ENCODE measurements at regions not wholly inside any gene's neighbourhood (a gene's known extent, or its start where the extent isn't known, plus 50 kb on each side); places are given as distances from the start of the nearest gene placed in this dataset.

DNA sequence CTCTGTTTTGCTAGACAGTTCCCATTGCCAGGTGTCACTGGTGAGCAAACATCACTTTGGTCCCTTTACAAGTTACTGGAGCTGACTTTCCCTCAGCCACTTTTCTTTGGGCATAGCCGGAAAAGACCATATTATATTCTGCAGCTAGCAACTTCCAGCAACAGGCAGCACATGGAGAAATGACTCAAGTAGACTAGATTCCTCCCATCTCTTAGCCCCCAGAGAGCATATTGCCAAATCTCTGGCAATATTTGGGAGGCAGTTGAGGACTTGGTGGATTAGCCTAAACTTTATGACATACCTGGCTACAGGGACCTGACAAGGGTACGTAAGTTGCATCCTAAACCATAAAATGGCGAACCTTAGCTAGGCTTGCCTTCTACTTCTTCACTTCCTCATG lies 204.7 kb upstream of the MPDZ start:
- Histone ChIP-seq H3K36me3 (ENCODE audit: insufficient read depth) (no peaks in the 10 kb centered on the region), H3K27me3 (ENCODE audit: insufficient read depth, low read depth) (no peaks in the 10 kb centered on the region), H3K79me2 (ENCODE audit: insufficient read depth, low read depth) (no peaks in the 10 kb centered on the region), H3K4me1 (ENCODE audit: low read depth, poor library complexity, severe bottlenecking) (no peaks in the 10 kb centered on the region), H2AFZ (ENCODE audit: low read depth) (no peak overlapping the region), H3K27ac (no peak overlapping the region), H3K4me3 (IDR thresholded peaks at IDR 0.05; ENCODE audit: insufficient read depth, low read depth, low read length) (no peak overlapping the region), H3K9ac (no peak overlapping the region), H4K20me1 (ENCODE audit: insufficient read depth) (no peaks in the 10 kb centered on the region), H3K4me2 (no peak overlapping the region)
- TF ChIP-seq, protein P1, sequence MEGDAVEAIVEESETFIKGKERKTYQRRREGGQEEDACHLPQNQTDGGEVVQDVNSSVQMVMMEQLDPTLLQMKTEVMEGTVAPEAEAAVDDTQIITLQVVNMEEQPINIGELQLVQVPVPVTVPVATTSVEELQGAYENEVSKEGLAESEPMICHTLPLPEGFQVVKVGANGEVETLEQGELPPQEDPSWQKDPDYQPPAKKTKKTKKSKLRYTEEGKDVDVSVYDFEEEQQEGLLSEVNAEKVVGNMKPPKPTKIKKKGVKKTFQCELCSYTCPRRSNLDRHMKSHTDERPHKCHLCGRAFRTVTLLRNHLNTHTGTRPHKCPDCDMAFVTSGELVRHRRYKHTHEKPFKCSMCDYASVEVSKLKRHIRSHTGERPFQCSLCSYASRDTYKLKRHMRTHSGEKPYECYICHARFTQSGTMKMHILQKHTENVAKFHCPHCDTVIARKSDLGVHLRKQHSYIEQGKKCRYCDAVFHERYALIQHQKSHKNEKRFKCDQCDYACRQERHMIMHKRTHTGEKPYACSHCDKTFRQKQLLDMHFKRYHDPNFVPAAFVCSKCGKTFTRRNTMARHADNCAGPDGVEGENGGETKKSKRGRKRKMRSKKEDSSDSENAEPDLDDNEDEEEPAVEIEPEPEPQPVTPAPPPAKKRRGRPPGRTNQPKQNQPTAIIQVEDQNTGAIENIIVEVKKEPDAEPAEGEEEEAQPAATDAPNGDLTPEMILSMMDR (conservative IDR thresholded peaks at IDR 0.05; ENCODE audit: low read depth, low read length) = no peak

DNA sequence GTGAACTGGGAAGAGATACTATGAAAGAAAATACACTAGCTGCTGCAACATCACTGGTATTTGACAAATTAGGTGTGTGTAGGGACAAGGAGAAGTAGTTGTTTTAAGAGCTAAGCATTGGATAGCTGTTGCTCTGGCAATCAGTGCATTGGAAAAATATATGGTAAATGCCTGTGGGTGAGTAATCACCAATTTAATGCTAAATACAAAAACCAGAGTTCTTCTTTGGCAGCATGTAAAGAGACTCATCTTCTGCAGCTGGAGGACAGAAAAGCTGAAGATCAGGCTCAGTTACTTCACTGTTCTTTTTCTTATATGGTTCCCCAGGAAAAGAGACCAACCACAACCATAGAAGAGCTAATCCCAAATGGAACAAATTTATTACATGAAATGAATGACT lies 201.8 kb upstream of the MPDZ start:
- Histone ChIP-seq H2AFZ (ENCODE audit: low read depth) (no peak overlapping the region), H4K20me1 (ENCODE audit: insufficient read depth) (no peaks in the 10 kb centered on the region), H3K79me2 (ENCODE audit: insufficient read depth, low read depth) (no peaks in the 10 kb centered on the region), H3K27ac (no peak overlapping the region), H3K27me3 (ENCODE audit: insufficient read depth, low read depth) (no peaks in the 10 kb centered on the region), H3K9ac (no peak overlapping the region), H3K4me3 (IDR thresholded peaks at IDR 0.05; ENCODE audit: insufficient read depth, low read depth, low read length) (no peak overlapping the region), H3K4me1 (ENCODE audit: low read depth, poor library complexity, severe bottlenecking) (no peaks in the 10 kb centered on the region), H3K36me3 (ENCODE audit: insufficient read depth) (no peaks in the 10 kb centered on the region), H3K4me2 (no peak overlapping the region)
- TF ChIP-seq, protein P1 (conservative IDR thresholded peaks at IDR 0.05; ENCODE audit: low read depth, low read length) = no peak

DNA sequence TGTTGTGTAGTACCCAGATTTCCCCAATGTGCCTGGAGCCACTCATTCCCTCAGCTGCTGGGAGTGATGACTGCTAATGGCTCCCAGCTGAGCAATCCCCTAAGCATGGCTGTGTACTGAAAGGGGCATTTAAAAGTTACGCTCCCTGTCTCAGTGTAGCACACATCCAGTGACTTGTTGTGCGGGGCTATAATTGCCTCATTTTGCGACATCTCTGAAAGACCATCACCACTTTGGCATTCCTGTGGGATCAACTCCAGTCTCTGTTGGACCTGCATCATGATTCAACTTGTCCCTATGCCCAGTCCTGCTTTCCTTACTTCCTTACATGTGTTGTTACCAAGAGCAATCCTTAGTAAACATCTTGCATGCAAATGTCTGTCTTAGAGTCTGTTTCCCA lies 201.2 kb upstream of the MPDZ start:
- TF ChIP-seq, protein P1 (conservative IDR thresholded peaks at IDR 0.05; ENCODE audit: low read depth, low read length) = no peak
- Histone ChIP-seq H3K4me1 (ENCODE audit: low read depth, poor library complexity, severe bottlenecking) (no peaks in the 10 kb centered on the region), H3K79me2 (ENCODE audit: insufficient read depth, low read depth) (no peaks in the 10 kb centered on the region), H3K36me3 (ENCODE audit: insufficient read depth) (no peaks in the 10 kb centered on the region), H3K4me2 (no peak overlapping the region), H3K9ac (no peak overlapping the region), H3K27me3 (ENCODE audit: insufficient read depth, low read depth) (no peaks in the 10 kb centered on the region), H3K27ac (no peak overlapping the region), H3K4me3 (IDR thresholded peaks at IDR 0.05; ENCODE audit: insufficient read depth, low read depth, low read length) (no peak overlapping the region), H2AFZ (ENCODE audit: low read depth) (no peak overlapping the region), H4K20me1 (ENCODE audit: insufficient read depth) (no peaks in the 10 kb centered on the region)

DNA sequence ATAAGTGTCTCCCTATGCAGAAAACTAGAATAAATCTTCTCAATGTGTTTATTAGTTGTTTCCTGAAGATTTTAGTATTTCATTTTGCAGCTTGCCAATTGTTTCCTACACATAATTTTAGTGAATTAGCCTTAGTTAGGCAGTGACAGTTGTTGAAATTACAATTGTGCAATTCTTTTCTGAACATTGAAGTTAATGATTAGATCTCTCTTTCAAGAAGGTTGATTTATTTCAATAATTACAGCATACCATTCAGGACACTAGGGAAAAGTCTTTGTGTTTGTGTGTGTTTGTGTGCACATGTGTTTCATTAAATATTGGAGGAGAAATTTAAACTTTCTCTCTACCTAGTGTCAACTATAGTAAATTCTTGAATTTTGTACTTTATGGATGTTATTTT lies 199.6 kb upstream of the MPDZ start:
- Histone ChIP-seq H3K4me1 (ENCODE audit: low read depth, poor library complexity, severe bottlenecking) (no peaks in the 10 kb centered on the region), H3K36me3 (ENCODE audit: insufficient read depth) (no peaks in the 10 kb centered on the region), H3K4me3 (IDR thresholded peaks at IDR 0.05; ENCODE audit: insufficient read depth, low read depth, low read length) (no peak overlapping the region), H3K4me2 (no peak overlapping the region), H3K9ac (no peak overlapping the region), H3K79me2 (ENCODE audit: insufficient read depth, low read depth) (no peaks in the 10 kb centered on the region), H4K20me1 (ENCODE audit: insufficient read depth) (no peaks in the 10 kb centered on the region), H2AFZ (ENCODE audit: low read depth) (no peak overlapping the region), H3K27ac (no peak overlapping the region), H3K27me3 (ENCODE audit: insufficient read depth, low read depth) (no peaks in the 10 kb centered on the region)
- TF ChIP-seq, protein P1 (conservative IDR thresholded peaks at IDR 0.05; ENCODE audit: low read depth, low read length) = no peak

DNA sequence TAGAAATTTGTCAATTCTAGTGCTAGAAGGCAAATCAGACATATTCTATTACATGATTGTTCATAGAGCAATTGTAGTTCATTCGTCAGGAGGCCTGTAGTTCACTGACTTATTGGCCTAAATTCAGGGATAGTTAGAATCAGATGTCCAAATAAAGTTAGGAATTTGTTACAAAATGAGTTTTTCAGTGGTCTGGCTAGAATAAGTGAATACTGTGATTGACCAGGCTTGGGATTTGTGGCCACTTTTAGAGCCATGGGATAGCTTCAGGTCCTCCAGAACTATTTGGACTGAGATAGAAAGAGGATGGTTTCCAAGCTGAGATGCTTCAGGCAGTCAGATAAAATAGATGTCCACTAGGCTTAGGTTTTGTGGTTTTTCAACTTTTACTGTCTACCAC lies 199.1 kb upstream of the MPDZ start:
- Histone ChIP-seq H2AFZ (ENCODE audit: low read depth) (no peak overlapping the region), H3K4me3 (IDR thresholded peaks at IDR 0.05; ENCODE audit: insufficient read depth, low read depth, low read length) (no peak overlapping the region), H3K36me3 (ENCODE audit: insufficient read depth) (no peaks in the 10 kb centered on the region), H3K27ac (no peak overlapping the region), H3K79me2 (ENCODE audit: insufficient read depth, low read depth) (no peaks in the 10 kb centered on the region), H3K4me1 (ENCODE audit: low read depth, poor library complexity, severe bottlenecking) (no peaks in the 10 kb centered on the region), H3K9ac (no peak overlapping the region), H3K4me2 (no peak overlapping the region), H3K27me3 (ENCODE audit: insufficient read depth, low read depth) (no peaks in the 10 kb centered on the region), H4K20me1 (ENCODE audit: insufficient read depth) (no peaks in the 10 kb centered on the region)
- TF ChIP-seq, protein P1 (conservative IDR thresholded peaks at IDR 0.05; ENCODE audit: low read depth, low read length) = no peak

Data from KMS-11 (cell line).